HepG2 (cell line): ENCODE measurements at regions not wholly inside any gene's neighbourhood (a gene's known extent, or its start where the extent isn't known, plus 50 kb on each side); places are given as distances from the start of the nearest gene placed in this dataset.

Experiments
- ATAC-seq: fragments of 200-7000 bp; cut with Tn5 transposase; 3 replicates; pipeline ENCODE4 v1.9.1; 2020; ENCODE audit warnings: mild to moderate bottlenecking, moderate library complexity
- BruUV-seq: library from RNA; stranded (reverse); fragments of 400-500 nt; replicated peaks from 2 replicates; lab custom pipeline; 2021; lab: Mats Ljungman, UMichigan
- CTCF ChIA-PET: fragments of 300-600 bp; formaldehyde crosslinking; extraction: SDS; loops from one replicate; lab custom pipeline; 2021; ENCODE audit warnings: low total read pairs, inconsistent platforms, low intra/inter-chr PET ratio; lab: Yijun Ruan, JAX
- POLR2A ChIA-PET: fragments of 350-600 bp; sonication (Branson Sonifier 250); formaldehyde crosslinking; loops from one replicate; lab custom pipeline; 2020; ENCODE audit warnings: antibody characterized with exemption, inconsistent platforms; lab: Yijun Ruan, JAX
- DNase-seq: peaks from one replicate; pipeline ENCODE4 v3.0.0-alpha.2; 2015; ENCODE audit warnings: low spot score
- FAIRE-seq: peaks from 3 replicates; lab custom pipeline; 2011; peaks lifted over from hg19 to GRCh38; lab: Jason Lieb, UNC
- H2AFZ ChIP-seq: one replicate; pipeline ENCODE4 v1.6.1; 2011; ENCODE audit warnings: low read length, inconsistent platforms
- H3K27ac ChIP-seq: fragments of 300-600 bp; 3 replicates; pipeline ENCODE4 v1.8.0; 2011; ENCODE audit warnings: mixed run types, mild to moderate bottlenecking, mixed read lengths, low read length, inconsistent platforms; ENCODE audit not compliant: insufficient read depth; ENCODE audit errors: extremely low read length
- H3K27me3 ChIP-seq, 2 experiments: fragments of 200-600 bp in 1 of 2; 2 replicates in 1 of 2; 3 replicates in 1 of 2; pipeline versions ENCODE4 v1.6.0 to v1.8.0; 2011; ENCODE audit warnings: low read length in 2 of 2, mild to moderate bottlenecking in 2 of 2, moderate library complexity in 2 of 2, inconsistent platforms in 1 of 2; ENCODE audit not compliant: insufficient read depth in 2 of 2, control insufficient read depth in 1 of 2
- H3K36me3 ChIP-seq, 2 experiments: fragments of 200-600 bp in 1 of 2; replicated peaks in 1 of 2; 2 replicates in 1 of 2; 3 replicates in 1 of 2; pipeline versions ENCODE4 v1.5.1 to v1.8.0; 2011; ENCODE audit warnings: low read length in 2 of 2, inconsistent platforms in 1 of 2; ENCODE audit not compliant: insufficient read depth in 2 of 2, control insufficient read depth in 1 of 2
- H3K4me1 ChIP-seq: 2 replicates; pipeline ENCODE4 v1.5.1; 2012; ENCODE audit warnings: low read length, inconsistent platforms; ENCODE audit not compliant: insufficient read depth
- H3K4me2 ChIP-seq: 2 replicates; pipeline ENCODE4 v1.6.0; 2011; ENCODE audit warnings: low read depth, low read length, inconsistent platforms
- H3K4me3 ChIP-seq, 3 experiments: fragments of 200-600 bp in 1 of 3; sonication (generic), shearing (Covaris generic) in 1 of 3; replicated peaks in 1 of 3; 2 replicates each; pipeline ENCODE4 v1.5.1; 2011 to 2016; ENCODE audit warnings: low read length in 3 of 3, inconsistent platforms in 2 of 3, low read depth in 2 of 3, mild to moderate bottlenecking in 2 of 3, control low read depth in 1 of 3, mixed read lengths in 1 of 3; ENCODE audit not compliant: insufficient read depth in 1 of 3
- H3K79me2 ChIP-seq: one replicate; pipeline ENCODE4 v1.6.1; 2011; ENCODE audit warnings: low read length, inconsistent platforms; ENCODE audit not compliant: insufficient read depth
- H3K9ac ChIP-seq: 2 replicates; pipeline ENCODE4 v1.6.0; 2011; ENCODE audit warnings: mild to moderate bottlenecking, low read depth, low read length, inconsistent platforms; ENCODE audit not compliant: insufficient read depth
- H3K9me3 ChIP-seq: 2 replicates; pipeline ENCODE4 v1.5.1; 2012; ENCODE audit warnings: mild to moderate bottlenecking, low read length
- H4K20me1 ChIP-seq: 2 replicates; pipeline ENCODE4 v1.6.0; 2011; ENCODE audit warnings: inconsistent platforms, mild to moderate bottlenecking, low read length, moderate library complexity; ENCODE audit not compliant: insufficient read depth
- FOXC1 ChIP-seq: sonication (generic); formaldehyde crosslinking; IDR thresholded peaks from 2 replicates; pipeline ENCODE4 v1.8.0; 2022; ENCODE audit warnings: mild to moderate bottlenecking, missing genetic modification reagents, borderline replicate concordance
- HNF4A ChIP-seq: sonication (generic); formaldehyde crosslinking; IDR thresholded peaks from 2 replicates; pipeline ENCODE4 v1.4.0; 2020; ENCODE audit warnings: missing genetic modification reagents
- TBX3 ChIP-seq: fragments of 450-650 bp; IDR thresholded peaks from 2 replicates; pipeline ENCODE4 v1.6.1; 2017; ENCODE audit warnings: antibody characterized with exemption, mild to moderate bottlenecking, inconsistent platforms, borderline replicate concordance
- YY1 ChIP-seq: IDR thresholded peaks from 2 replicates; pipeline ENCODE4 v1.6.1; 2011; ENCODE audit warnings: low read length, low read depth, moderate library complexity, mild to moderate bottlenecking; ENCODE audit not compliant: insufficient read depth, insufficient replicate concordance
- ZNF552 ChIP-seq: sonication (generic); formaldehyde crosslinking; IDR thresholded peaks from 2 replicates; pipeline ENCODE4 v1.9.0; 2022; ENCODE audit warnings: missing genetic modification reagents, mild to moderate bottlenecking, borderline replicate concordance
- ZNF570 ChIP-seq: sonication (generic); formaldehyde crosslinking; IDR thresholded peaks from 2 replicates; pipeline ENCODE4 v1.4.0; 2020; ENCODE audit warnings: mild to moderate bottlenecking, missing genetic modification reagents, borderline replicate concordance
- ZNF605 ChIP-seq: sonication (generic); formaldehyde crosslinking; IDR thresholded peaks from 2 replicates; pipeline ENCODE4 v1.8.0; 2022; ENCODE audit warnings: mild to moderate bottlenecking, missing genetic modification reagents
- WGBS: methylation state at CpG from one replicate; pipeline ENCODE4 v1.1.6; 2017; ENCODE audit warnings: low lambda C conversion rate; 5-methylcytosine and 5-hydroxymethylcytosine counted together
- in situ Hi-C: cut with HindIII; loops from 2 replicates; pipeline ENCODE4 v1.10.0; 2017; ENCODE audit warnings: low pct_unique_long_range_greater_than_20kb; ENCODE audit not compliant: extremely low pct_ligation_motif_present
- intact Hi-C: fragments of 100-400 bp; cut with micrococcal nuclease; formaldehyde crosslinking; loops from one replicate; pipeline ENCODE4 v1.10.0; 2022; ENCODE audit not compliant: unreplicated experiment
- TF ChIP-seq, protein P1 (sequence below): IDR thresholded peaks from 2 replicates; pipeline ENCODE4 v1.6.1; 2012; ENCODE audit warnings: inconsistent platforms
- TF ChIP-seq, protein P2 (sequence below), 2 experiments: sonication (generic) in 1 of 2; formaldehyde crosslinking in 1 of 2; IDR thresholded peaks; 2 replicates each; pipeline versions ENCODE4 v1.4.0 to v1.6.1; 2018 to 2020; ENCODE audit warnings: missing genetic modification reagents in 2 of 2, borderline replicate concordance in 1 of 2, low read depth in 1 of 2, mild to moderate bottlenecking in 1 of 2, missing biosample characterization in 1 of 2
- TF ChIP-seq, protein P3 (sequence below): sonication (generic); formaldehyde crosslinking; IDR thresholded peaks from 2 replicates; pipeline ENCODE4 v1.9.0; 2021; ENCODE audit warnings: missing genetic modification reagents, borderline replicate concordance
- TF ChIP-seq, protein P4 (sequence below): sonication (generic); formaldehyde crosslinking; IDR thresholded peaks from 2 replicates; pipeline ENCODE4 v1.5.0; 2020; ENCODE audit warnings: mild to moderate bottlenecking, missing genetic modification reagents
- TF ChIP-seq, protein P5 (sequence below): sonication (generic); formaldehyde crosslinking; IDR thresholded peaks from 2 replicates; pipeline ENCODE4 v1.4.0; 2020; ENCODE audit warnings: missing genetic modification reagents, mild to moderate bottlenecking, borderline replicate concordance

DNA sequence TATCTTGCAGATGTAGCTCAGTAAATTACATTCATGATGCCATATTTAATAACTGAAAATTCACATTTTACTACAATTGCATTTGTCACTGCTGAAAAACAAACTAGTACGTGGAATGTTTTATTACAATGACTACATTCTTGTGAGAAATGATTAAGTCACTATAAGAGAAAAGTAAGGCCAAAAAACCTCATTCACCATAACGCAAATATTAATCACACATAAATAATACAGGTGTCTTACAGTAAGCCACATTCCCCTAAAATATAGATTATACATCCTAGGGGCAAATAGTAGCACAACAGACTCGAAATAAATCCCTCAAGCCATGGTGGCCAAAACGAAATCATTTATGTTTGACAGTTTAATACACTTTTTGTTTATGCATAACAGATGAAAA, 460.6 kb downstream of the NR4A2 start:
- DNase-seq (no peak), FAIRE-seq (no peak), ATAC-seq (no peak)
- Histone ChIP-seq H3K27me3 (no peaks in the 10 kb centered on the region), H3K4me1 (no peaks in the 10 kb centered on the region), H4K20me1 (no peaks in the 10 kb centered on the region), H3K4me2 (no peak overlapping the region), H2AFZ (no peak overlapping the region), H3K9ac (no peak overlapping the region), H3K4me3 (no peak overlapping the region), H3K9me3 (peaks cover 21% of the 10 kb centered on the region), H3K27ac (no peak overlapping the region), H3K79me2 (no peaks in the 10 kb centered on the region), H3K36me3 (no peaks in the 10 kb centered on the region)
- 1% methylated on average over 4 of the region's 4 CpGs for WGBS
- ChIA-PET POLR2A (no interaction called here), CTCF (no interaction called here)
- no peak for TF ChIP-seq ZNF552 (CRISPR knock-in tag)
- TF ChIP-seq HNF4A, result no peak
- TF ChIP-seq FOXC1 (CRISPR knock-in tag), result no peak
- TF ChIP-seq, protein P1, sequence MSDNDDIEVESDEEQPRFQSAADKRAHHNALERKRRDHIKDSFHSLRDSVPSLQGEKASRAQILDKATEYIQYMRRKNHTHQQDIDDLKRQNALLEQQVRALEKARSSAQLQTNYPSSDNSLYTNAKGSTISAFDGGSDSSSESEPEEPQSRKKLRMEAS, result no peak
- TF ChIP-seq ZNF570 (CRISPR knock-in tag), result no peak
- TF ChIP-seq, protein P2, sequence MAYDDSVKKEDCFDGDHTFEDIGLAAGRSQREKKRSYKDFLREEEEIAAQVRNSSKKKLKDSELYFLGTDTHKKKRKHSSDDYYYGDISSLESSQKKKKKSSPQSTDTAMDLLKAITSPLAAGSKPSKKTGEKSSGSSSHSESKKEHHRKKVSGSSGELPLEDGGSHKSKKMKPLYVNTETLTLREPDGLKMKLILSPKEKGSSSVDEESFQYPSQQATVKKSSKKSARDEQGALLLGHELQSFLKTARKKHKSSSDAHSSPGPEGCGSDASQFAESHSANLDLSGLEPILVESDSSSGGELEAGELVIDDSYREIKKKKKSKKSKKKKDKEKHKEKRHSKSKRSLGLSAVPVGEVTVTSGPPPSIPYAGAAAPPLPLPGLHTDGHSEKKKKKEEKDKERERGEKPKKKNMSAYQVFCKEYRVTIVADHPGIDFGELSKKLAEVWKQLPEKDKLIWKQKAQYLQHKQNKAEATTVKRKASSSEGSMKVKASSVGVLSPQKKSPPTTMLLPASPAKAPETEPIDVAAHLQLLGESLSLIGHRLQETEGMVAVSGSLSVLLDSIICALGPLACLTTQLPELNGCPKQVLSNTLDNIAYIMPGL (CRISPR knock-in tag; IDR thresholded peaks at IDR 0.05; ENCODE audit: borderline replicate concordance in 1 of 2, low read depth in 1 of 2), result no peak
- no peak for TF ChIP-seq ZNF605 (CRISPR knock-in tag)
- TF ChIP-seq, protein P3, sequence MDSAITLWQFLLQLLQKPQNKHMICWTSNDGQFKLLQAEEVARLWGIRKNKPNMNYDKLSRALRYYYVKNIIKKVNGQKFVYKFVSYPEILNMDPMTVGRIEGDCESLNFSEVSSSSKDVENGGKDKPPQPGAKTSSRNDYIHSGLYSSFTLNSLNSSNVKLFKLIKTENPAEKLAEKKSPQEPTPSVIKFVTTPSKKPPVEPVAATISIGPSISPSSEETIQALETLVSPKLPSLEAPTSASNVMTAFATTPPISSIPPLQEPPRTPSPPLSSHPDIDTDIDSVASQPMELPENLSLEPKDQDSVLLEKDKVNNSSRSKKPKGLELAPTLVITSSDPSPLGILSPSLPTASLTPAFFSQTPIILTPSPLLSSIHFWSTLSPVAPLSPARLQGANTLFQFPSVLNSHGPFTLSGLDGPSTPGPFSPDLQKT (CRISPR knock-in tag), result no peak
- TF ChIP-seq, protein P4, sequence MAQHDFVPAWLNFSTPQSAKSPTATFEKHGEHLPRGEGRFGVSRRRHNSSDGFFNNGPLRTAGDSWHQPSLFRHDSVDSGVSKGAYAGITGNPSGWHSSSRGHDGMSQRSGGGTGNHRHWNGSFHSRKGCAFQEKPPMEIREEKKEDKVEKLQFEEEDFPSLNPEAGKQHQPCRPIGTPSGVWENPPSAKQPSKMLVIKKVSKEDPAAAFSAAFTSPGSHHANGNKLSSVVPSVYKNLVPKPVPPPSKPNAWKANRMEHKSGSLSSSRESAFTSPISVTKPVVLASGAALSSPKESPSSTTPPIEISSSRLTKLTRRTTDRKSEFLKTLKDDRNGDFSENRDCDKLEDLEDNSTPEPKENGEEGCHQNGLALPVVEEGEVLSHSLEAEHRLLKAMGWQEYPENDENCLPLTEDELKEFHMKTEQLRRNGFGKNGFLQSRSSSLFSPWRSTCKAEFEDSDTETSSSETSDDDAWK (CRISPR knock-in tag), result no peak
- TF ChIP-seq, protein P5, sequence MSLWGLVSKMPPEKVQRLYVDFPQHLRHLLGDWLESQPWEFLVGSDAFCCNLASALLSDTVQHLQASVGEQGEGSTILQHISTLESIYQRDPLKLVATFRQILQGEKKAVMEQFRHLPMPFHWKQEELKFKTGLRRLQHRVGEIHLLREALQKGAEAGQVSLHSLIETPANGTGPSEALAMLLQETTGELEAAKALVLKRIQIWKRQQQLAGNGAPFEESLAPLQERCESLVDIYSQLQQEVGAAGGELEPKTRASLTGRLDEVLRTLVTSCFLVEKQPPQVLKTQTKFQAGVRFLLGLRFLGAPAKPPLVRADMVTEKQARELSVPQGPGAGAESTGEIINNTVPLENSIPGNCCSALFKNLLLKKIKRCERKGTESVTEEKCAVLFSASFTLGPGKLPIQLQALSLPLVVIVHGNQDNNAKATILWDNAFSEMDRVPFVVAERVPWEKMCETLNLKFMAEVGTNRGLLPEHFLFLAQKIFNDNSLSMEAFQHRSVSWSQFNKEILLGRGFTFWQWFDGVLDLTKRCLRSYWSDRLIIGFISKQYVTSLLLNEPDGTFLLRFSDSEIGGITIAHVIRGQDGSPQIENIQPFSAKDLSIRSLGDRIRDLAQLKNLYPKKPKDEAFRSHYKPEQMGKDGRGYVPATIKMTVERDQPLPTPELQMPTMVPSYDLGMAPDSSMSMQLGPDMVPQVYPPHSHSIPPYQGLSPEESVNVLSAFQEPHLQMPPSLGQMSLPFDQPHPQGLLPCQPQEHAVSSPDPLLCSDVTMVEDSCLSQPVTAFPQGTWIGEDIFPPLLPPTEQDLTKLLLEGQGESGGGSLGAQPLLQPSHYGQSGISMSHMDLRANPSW, result no peak
- TF ChIP-seq YY1, result no peak
- no peak for TF ChIP-seq TBX3
- in situ Hi-C loops (no loop called here), intact Hi-C loops (no loop called here)
- no TSS peak for BruUV-seq
